Activated T-helper 1 cell treated with anti-CD3 and anti-CD28 coated beads, Interleukin-12 subunit alpha, Interleukin-12 subunit beta, Interleukin-2, Interleukin-4 antibody, amounts not matched to agents 30 ng/mL and 10 ng/mL and 1 ng/mL, durations not matched to agents 14 hours and 24 hours and 36 hours (primary cell): ENCODE measurements at regions not wholly inside any gene's neighbourhood (a gene's known extent, or its start where the extent isn't known, plus 50 kb on each side); places are given as distances from the start of the nearest gene placed in this dataset.

ENCODE experiments used
- DNase-seq: peaks from one replicate; pipeline ENCODE4 v3.0.0; 2021; ENCODE audit warnings: low spot score
- H3K27ac Mint-ChIP-seq: one replicate; pipeline ENCODE4 v1.8.0; 2021; ENCODE audit warnings: mild to moderate bottlenecking, mixed read lengths
- H3K27me3 Mint-ChIP-seq: one replicate; pipeline ENCODE4 v1.8.0; 2022; ENCODE audit warnings: mild to moderate bottlenecking, moderate library complexity, mixed read lengths; ENCODE audit not compliant: insufficient read depth
- H3K36me3 Mint-ChIP-seq: one replicate; pipeline ENCODE4 v1.8.0; 2021; ENCODE audit warnings: low read depth, mixed read lengths
- H3K4me1 Mint-ChIP-seq: one replicate; pipeline ENCODE4 v1.8.0; 2021; ENCODE audit warnings: low read depth, mixed read lengths
- H3K4me3 Mint-ChIP-seq: one replicate; pipeline ENCODE4 v1.8.0; 2021; ENCODE audit warnings: mild to moderate bottlenecking, moderate library complexity, mixed read lengths
- H3K9me3 Mint-ChIP-seq: one replicate; pipeline ENCODE4 v1.8.0; 2021; ENCODE audit warnings: mixed read lengths
- intact Hi-C: fragments of 100-400 bp; cut with micrococcal nuclease; formaldehyde crosslinking; loops from one replicate; pipeline ENCODE4 v1.15.1; 2024

DNA sequence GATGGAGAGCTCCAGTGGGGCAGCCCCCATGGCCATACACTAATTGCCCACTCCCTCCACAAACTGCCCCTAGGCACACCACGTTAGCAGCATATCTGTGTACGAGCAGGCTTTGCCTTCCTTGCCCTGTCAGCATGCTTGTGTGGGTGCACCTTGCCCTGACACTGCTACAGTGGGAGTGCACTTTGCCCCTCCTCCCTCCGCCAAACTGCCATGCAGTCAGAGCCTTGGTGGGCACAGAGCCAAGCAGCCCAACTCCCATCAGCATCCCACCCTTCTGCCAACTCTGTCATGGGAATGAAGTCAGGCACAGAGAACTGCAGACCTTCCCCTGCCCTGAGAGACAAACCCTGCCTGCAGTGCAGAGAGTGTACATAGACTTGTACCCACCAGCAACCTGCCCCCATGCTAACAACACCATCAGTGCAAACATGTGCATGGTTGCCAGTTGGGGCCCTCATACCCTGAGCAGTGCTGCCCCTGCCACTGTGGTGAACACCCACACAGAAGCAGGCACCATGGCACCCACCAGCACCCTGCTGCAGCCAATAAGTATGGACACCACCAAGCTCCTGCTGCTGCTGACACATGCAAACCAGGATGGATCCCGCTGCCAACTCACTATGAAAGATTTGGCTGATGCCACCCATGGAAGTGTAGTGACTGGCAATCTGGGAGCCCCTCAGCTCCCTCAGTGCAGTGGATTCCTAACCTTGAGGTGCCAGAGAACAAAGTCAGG lies 1197.7 kb upstream of the CELF2 start:
- no peaks in the 10 kb centered on the region for H3K27me3 Mint-ChIP-seq
- no peak overlapping the region for H3K27ac Mint-ChIP-seq
- no peaks in the 10 kb centered on the region for H3K9me3 Mint-ChIP-seq
- no peaks in the 10 kb centered on the region for H3K36me3 Mint-ChIP-seq
- intact Hi-C loops, result no loop called here
- no peaks in the 10 kb centered on the region for H3K4me1 Mint-ChIP-seq
- no peak for DNase-seq
- no peak overlapping the region for H3K4me3 Mint-ChIP-seq

DNA sequence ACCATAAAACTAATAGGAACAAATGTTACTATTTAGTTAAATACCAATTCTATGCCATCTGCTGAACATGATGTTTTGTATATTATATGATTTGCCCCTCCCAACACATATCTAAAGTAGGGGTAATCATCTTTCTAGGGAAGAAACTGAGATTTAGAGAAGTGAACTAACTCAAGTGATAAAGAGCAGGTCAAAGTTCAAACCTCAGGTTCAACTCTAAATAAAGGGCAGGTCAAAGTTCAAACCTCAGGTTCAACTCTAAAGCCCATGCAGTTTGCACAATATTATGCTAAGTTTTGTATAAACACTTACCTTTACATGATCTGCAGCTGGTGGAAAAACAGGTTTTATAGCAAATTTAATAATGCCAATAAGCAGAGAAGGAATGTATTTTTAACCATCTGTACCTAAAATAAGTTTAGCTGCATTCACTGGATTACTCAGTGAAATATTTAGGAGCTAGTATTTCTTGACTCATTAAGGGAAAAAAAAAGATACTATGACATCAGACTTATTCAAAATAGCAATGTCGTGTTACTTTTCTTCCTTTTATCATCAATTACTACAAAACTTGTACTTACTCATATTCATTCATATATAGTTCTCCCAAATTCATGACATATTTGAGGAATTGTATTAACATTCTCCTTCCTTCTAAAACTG lies 1194.3 kb upstream of the CELF2 start:
- Mint-ChIP-seq H3K4me1 (no peaks in the 10 kb centered on the region), H3K27ac (no peak overlapping the region), H3K27me3 (no peaks in the 10 kb centered on the region), H3K36me3 (no peaks in the 10 kb centered on the region), H3K4me3 (no peak overlapping the region), H3K9me3 (peaks cover 3% of the 10 kb centered on the region)
- DNase-seq, result no peak
- intact Hi-C loops, result no loop called here

DNA sequence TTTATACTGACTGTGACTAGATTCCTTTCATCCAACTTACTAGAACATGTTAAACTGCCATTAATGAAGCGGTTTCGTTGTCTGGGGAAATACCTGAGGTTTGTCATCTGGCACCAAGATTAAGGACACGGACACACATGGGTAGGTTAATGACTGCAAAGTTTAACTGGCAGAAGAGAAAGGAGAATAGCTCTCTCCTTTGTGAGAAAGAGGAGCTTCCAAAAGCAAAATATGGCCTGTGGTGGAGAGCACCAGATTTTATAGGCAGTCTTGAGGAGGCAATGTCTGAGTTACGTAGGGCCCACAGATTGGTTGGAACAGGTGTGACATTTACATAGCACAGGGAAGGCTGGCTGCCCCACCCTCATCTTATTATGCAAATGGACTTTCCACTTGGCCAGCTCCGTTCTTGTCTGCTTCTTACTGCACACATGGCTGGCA lies 1193.0 kb upstream of the CELF2 start:
- Mint-ChIP-seq H3K9me3 (peaks cover 3% of the 10 kb centered on the region), H3K27me3 (no peaks in the 10 kb centered on the region), H3K36me3 (no peaks in the 10 kb centered on the region), H3K4me3 (no peak overlapping the region), H3K4me1 (no peaks in the 10 kb centered on the region), H3K27ac (no peak overlapping the region)
- no peak for DNase-seq
- intact Hi-C loops, result no loop called here

DNA sequence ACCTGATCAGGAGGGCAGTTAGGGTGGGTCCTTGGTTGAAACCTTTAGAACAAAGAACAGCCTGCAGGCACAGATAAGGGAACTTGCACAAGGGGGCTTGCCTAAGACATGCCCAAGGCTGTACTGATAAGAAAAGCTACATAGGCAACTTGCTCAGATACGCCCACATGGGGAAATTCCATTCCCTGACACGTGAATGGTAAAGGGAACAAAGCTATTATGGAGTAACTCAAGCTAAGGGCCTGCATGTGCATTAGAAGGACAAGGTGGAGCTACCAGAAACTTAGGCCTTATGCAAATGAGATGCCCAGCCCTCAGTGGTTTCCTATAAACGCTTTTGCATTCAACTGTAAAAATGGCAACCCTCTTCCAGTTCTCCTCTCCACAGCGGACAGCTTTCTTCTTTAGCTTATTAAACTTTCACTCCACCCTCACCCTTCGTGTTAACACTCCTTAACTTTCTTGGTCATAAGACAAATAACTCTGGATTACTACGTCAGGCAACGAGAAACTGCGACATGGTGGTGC lies 1192.1 kb upstream of the CELF2 start:
- no peak for DNase-seq
- Mint-ChIP-seq H3K27me3 (no peaks in the 10 kb centered on the region), H3K4me3 (no peak overlapping the region), H3K27ac (no peak overlapping the region), H3K4me1 (no peaks in the 10 kb centered on the region), H3K9me3 (peaks cover 3% of the 10 kb centered on the region), H3K36me3 (no peaks in the 10 kb centered on the region)
- intact Hi-C loops, result no loop called here

DNA sequence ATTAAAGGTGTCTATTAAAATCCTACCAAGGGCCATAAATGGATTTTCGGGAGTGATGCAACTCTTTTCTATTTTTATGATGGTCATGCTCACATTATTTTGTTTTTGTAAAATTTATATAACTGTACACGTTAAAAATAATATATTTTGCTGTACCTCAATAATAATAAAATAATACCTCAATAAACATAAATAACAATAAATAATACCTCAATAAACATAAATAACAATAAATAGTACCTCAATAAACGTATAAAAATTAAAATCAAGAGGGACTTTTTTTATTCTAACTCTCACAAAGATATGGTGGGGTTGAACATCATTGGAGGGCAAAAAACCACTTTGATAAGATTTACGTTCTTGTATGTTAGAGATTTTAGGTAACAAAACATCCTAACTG lies 1189.6 kb upstream of the CELF2 start:
- Mint-ChIP-seq H3K27me3 (no peaks in the 10 kb centered on the region), H3K4me3 (no peak overlapping the region), H3K4me1 (no peaks in the 10 kb centered on the region), H3K27ac (no peak overlapping the region), H3K36me3 (no peaks in the 10 kb centered on the region), H3K9me3 (peaks cover 3% of the 10 kb centered on the region)
- intact Hi-C loops, result no loop called here
- DNase-seq, result no peak

DNA sequence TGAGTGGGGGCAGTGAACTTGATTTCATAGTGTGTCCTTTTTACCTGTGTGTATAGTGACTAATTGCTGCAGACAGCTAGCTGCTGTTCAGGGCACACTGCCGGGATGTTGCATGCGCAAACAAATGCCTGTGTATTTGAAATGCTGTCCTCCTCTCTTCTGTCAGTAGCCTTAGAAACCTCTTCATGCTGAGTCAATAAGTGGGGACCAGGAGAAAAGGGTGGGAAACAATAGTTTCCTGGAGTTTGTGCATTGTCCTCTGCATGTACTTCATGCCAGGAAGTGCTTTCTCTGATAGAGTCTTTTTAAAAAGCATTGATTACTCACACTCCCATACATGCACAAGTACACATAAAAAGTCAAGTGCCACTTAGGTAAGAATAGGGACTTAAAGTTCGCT lies 1183.7 kb upstream of the CELF2 start:
- Mint-ChIP-seq H3K4me1 (no peaks in the 10 kb centered on the region), H3K27me3 (no peaks in the 10 kb centered on the region), H3K9me3 (no peaks in the 10 kb centered on the region), H3K36me3 (no peaks in the 10 kb centered on the region), H3K27ac (no peak overlapping the region), H3K4me3 (no peak overlapping the region)
- intact Hi-C loops, result no loop called here
- no peak for DNase-seq

DNA sequence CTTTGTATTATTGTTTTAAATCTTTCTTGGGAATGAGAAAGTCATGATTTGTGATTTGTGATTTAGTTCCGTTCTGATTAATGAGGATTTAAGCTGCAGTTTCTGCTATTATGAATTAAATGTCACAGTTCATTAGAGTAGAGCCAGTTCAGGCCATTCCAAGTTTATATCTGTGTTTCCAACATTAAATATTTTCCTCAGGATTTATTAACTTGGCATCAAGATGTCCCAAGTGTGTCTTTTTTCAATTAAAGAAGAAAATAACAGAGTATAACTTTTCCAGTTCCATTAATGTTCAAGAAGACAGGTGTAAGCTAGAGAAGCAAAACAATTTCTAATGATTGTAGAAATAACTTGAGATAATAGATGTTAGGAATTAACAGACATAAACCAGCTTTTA lies 1183.2 kb upstream of the CELF2 start:
- DNase-seq, result no peak
- Mint-ChIP-seq H3K27ac (no peak overlapping the region), H3K4me3 (no peak overlapping the region), H3K4me1 (no peaks in the 10 kb centered on the region), H3K36me3 (no peaks in the 10 kb centered on the region), H3K27me3 (no peaks in the 10 kb centered on the region), H3K9me3 (no peaks in the 10 kb centered on the region)
- intact Hi-C loops, result no loop called here

DNA sequence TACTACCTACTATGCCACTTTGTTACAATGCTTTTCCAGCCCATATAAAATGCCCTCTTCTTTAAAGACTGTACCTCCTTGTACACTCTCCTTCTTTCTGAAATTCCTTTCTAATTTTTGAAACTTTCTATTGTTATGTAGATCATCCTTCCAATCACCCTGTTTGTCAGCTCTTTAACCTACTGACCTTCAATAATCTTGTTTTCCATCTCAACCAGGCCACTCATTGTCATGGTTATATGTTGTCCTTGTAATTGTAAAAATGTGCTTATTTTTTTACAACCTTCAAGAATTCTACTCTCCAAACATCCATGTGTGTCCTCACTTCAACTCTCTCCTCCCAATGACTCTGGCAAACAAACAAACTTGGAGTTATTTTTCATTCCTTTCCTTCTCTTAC lies 1172.6 kb upstream of the CELF2 start:
- intact Hi-C loops, result no loop called here
- DNase-seq, result no peak
- H3K4me3 Mint-ChIP-seq, result no peak overlapping the region
- H3K36me3 Mint-ChIP-seq, result no peaks in the 10 kb centered on the region
- H3K27me3 Mint-ChIP-seq, result peaks cover 2% of the 10 kb centered on the region
- no peak overlapping the region for H3K27ac Mint-ChIP-seq
- peaks cover 13% of the 10 kb centered on the region for H3K9me3 Mint-ChIP-seq
- H3K4me1 Mint-ChIP-seq, result no peaks in the 10 kb centered on the region

DNA sequence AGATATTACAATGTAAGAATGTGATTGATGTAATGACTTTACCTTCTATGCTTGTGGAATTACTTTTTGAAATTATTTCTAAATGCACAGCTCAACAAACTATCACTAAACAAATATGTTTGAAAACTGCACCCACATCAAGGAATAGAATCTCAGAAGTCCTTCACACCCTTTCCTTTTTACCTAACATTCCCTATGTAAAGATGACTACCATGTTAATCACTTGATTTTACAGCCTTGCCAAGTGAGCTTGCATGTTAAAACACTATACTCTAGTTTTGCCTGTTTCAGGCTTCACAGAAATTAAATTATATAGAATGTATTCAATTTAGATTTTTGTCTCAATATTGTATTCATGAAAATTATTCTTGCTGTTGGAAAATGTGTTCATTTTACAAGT lies 1169.4 kb upstream of the CELF2 start:
- Mint-ChIP-seq H3K27ac (no peak overlapping the region), H3K9me3 (peaks cover 25% of the 10 kb centered on the region), H3K36me3 (no peaks in the 10 kb centered on the region), H3K4me3 (no peak overlapping the region), H3K4me1 (no peaks in the 10 kb centered on the region), H3K27me3 (peaks cover 2% of the 10 kb centered on the region)
- intact Hi-C loops, result no loop called here
- no peak for DNase-seq

DNA sequence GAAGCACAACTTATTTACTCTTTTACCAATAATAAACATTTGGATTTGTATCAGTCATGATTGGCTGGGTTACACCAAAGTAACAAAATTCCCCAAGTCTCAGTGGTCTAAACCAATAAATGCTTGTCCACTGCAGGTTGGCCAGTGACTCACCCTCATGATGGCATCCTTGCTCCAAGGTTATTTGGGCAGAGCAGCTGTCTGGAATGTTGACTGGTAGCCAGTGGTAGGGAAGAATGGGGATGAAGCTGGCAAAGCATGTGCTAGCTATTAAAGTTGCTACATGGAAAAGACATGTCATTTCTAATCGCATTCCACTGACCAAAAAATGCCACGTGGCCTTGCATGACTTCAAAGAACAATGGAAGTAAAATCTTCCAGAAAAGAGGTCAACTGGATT lies 1168.7 kb upstream of the CELF2 start:
- Mint-ChIP-seq H3K9me3 (peaks cover 25% of the 10 kb centered on the region), H3K27me3 (peaks cover 2% of the 10 kb centered on the region)

DNA sequence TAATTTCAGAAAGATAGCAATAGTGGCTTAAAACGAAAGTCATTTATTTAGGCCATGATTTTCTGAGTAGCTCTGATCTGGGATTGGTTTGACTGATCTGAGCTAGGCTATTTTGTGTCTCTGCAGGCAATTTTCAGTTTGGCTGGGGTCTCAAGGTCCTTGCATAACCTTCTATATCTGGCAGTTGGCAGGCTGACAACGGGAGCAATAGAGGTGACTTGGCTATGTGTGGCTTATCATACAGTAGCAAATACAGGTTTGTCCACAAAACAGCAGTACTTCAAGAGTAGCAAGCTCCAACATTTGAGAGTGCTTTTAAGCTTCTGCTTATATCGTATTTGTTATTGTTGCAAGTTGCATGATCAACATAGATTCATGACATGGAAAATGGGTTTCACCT lies 1167.3 kb upstream of the CELF2 start:
- Mint-ChIP-seq H3K27me3 (no peaks in the 10 kb centered on the region), H3K4me3 (no peak overlapping the region), H3K9me3 (peaks cover 13% of the 10 kb centered on the region), H3K27ac (no peak overlapping the region), H3K4me1 (no peaks in the 10 kb centered on the region), H3K36me3 (no peaks in the 10 kb centered on the region)
- no peak for DNase-seq
- intact Hi-C loops, result no loop called here

More for the DNA sequence above, 1168.7 kb upstream of the CELF2 start:
- intact Hi-C loops, result no loop called here
- Mint-ChIP-seq H3K36me3 (no peaks in the 10 kb centered on the region), H3K4me3 (no peak overlapping the region), H3K27ac (no peak overlapping the region), H3K4me1 (no peaks in the 10 kb centered on the region)
- no peak for DNase-seq

DNA sequence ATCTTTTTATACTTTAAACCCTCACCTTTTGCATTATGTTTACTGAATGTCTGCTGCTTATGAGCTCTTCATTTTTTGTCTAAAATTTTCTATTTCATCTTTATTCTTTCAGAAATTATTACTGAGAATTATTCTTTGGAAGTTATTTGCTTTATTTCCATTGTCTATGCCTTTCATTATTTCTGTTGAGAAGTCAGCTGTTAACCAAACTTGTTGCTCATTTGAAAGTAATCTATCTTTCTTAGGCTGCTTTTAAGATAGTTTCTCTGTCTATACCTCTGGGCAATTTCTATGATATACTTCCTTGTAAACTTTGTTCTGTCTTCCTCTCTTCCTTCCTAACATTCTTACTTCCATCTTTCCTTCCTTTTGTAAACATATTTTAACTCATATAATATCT lies 1165.9 kb upstream of the CELF2 start:
- intact Hi-C loops, result no loop called here
- Mint-ChIP-seq H3K4me1 (no peaks in the 10 kb centered on the region), H3K27ac (no peak overlapping the region), H3K4me3 (no peak overlapping the region), H3K27me3 (no peaks in the 10 kb centered on the region), H3K9me3 (peaks cover 16% of the 10 kb centered on the region), H3K36me3 (no peaks in the 10 kb centered on the region)
- no peak for DNase-seq

DNA sequence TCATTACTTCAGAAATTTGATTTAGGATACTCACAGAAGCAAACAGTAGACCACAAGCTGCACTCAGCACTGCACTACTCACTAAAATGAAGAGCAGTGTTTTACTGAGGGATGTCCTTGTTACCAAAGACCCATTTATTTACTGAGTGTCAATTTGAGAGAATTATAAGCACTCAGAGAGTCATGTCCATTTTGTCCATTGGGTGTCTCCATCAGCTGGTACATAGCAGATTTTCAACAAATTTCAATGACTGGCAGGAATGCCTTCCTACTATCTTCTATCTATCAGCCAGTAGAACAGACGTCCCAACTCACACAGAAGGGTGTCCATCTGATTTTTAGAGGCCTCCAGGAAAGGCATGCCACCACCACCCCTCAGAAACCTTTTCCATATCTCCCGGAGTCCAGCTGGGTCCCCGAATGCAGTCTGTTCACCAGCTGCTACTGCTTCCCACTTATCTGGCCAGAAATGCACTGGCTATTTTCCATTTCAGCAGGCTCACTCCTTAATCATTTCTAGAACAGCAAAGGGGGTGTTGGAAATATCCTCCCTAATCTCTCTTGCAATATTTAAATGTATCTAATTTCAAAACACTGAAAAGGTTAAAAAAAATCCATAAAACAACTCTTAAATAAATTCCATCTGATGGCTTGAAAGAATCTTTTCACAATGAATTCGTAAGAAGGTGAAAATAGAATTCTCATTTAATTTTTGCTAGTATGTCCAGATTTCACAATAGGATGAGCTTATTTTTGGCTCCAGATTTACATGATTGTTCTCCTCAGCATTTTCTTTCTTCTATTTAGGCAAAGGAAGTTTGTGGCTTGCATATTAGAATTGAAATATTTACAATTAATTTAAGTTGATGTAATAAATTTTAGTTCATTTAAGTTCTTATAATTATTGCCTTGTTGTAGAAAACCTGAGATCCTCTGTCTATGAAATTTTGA lies 1164.0 kb upstream of the CELF2 start:
- Mint-ChIP-seq H3K36me3 (no peaks in the 10 kb centered on the region), H3K27ac (no peak overlapping the region), H3K4me1 (no peaks in the 10 kb centered on the region), H3K9me3 (peaks cover 16% of the 10 kb centered on the region), H3K4me3 (no peak overlapping the region), H3K27me3 (no peaks in the 10 kb centered on the region)
- intact Hi-C loops, result no loop called here
- no peak for DNase-seq
